Keratinocyte (primary cell): ENCODE measurements at regions not wholly inside any gene's neighbourhood (a gene's known extent, or its start where the extent isn't known, plus 50 kb on each side); places are given as distances from the start of the nearest gene placed in this dataset.

Source experiments
- DNase-seq: peaks from one replicate; pipeline ENCODE4 v3.0.0-alpha.2; 2011; ENCODE audit warnings: low read depth, missing footprints, low spot score
- FAIRE-seq: peaks from 2 replicates; lab custom pipeline; 2011; peaks lifted over from hg19 to GRCh38; lab: Jason Lieb, UNC
- H2AFZ ChIP-seq: 2 replicates; pipeline ENCODE4 v1.6.0; 2012; ENCODE audit warnings: low read length, control low read depth, inconsistent platforms; ENCODE audit not compliant: control insufficient read depth
- H3K27ac ChIP-seq: 2 replicates; pipeline ENCODE4 v1.5.1; 2011; ENCODE audit warnings: low read length; ENCODE audit not compliant: control insufficient read depth, insufficient read depth
- H3K27me3 ChIP-seq: 3 replicates; pipeline ENCODE4 v1.6.0; 2011; ENCODE audit warnings: low read length; ENCODE audit not compliant: control insufficient read depth, insufficient read depth; ENCODE audit errors: extremely low read depth
- H3K36me3 ChIP-seq, 2 experiments: 2 replicates in 1 of 2; 3 replicates in 1 of 2; pipeline ENCODE4 v1.5.1; 2011; ENCODE audit warnings: low read length in 2 of 2, mild to moderate bottlenecking in 1 of 2; ENCODE audit not compliant: control insufficient read depth in 2 of 2, insufficient read depth in 2 of 2; ENCODE audit errors: extremely low read depth in 1 of 2
- H3K4me1 ChIP-seq: 3 replicates; pipeline ENCODE4 v1.5.1; 2011; ENCODE audit warnings: low read length; ENCODE audit not compliant: control insufficient read depth, insufficient read depth; ENCODE audit errors: extremely low read depth
- H3K4me2 ChIP-seq: 3 replicates; pipeline ENCODE4 v1.6.0; 2011; ENCODE audit warnings: low read depth, low read length; ENCODE audit not compliant: control insufficient read depth, insufficient read depth; ENCODE audit errors: extremely low read depth
- H3K4me3 ChIP-seq, 3 experiments: fragments of 200-600 bp in 1 of 3; sonication (generic) in 1 of 3; 2 replicates in 2 of 3; 3 replicates in 1 of 3; pipeline ENCODE4 v1.5.1; 2011 to 2016; ENCODE audit warnings: low read length in 3 of 3, mild to moderate bottlenecking in 3 of 3, control low read depth in 2 of 3, inconsistent platforms in 1 of 3, low read depth in 1 of 3, mixed read lengths in 1 of 3, mixed run types in 1 of 3, moderate library complexity in 1 of 3; ENCODE audit not compliant: control insufficient read depth in 2 of 3, insufficient read depth in 2 of 3; ENCODE audit errors: extremely low read depth in 1 of 3
- H3K79me2 ChIP-seq: 2 replicates; pipeline ENCODE4 v1.6.0; 2012; ENCODE audit warnings: low read length; ENCODE audit not compliant: control insufficient read depth, insufficient read depth
- H3K9ac ChIP-seq: 3 replicates; pipeline ENCODE4 v1.6.0; 2011; ENCODE audit warnings: low read length; ENCODE audit not compliant: control insufficient read depth, insufficient read depth; ENCODE audit errors: extremely low read depth
- H3K9me1 ChIP-seq: 3 replicates; pipeline ENCODE4 v1.6.0; 2011; ENCODE audit warnings: low read length; ENCODE audit not compliant: control insufficient read depth, insufficient read depth; ENCODE audit errors: extremely low read depth
- H3K9me3 ChIP-seq: 2 replicates; pipeline ENCODE4 v1.5.1; 2012; ENCODE audit warnings: low read depth, low read length; ENCODE audit not compliant: control insufficient read depth
- H4K20me1 ChIP-seq: 3 replicates; pipeline ENCODE4 v1.6.0; 2011; ENCODE audit warnings: low read length; ENCODE audit not compliant: control insufficient read depth, insufficient read depth; ENCODE audit errors: extremely low read depth
- CTCF ChIP-seq, 3 experiments: IDR thresholded peaks in 1 of 3; conservative IDR thresholded peaks in 1 of 3; optimal IDR thresholded peaks in 1 of 3; 2 replicates in 2 of 3; 3 replicates in 1 of 3; pipeline versions ENCODE3 to v1.5.1; 2011; ENCODE audit warnings: low read length in 3 of 3, mild to moderate bottlenecking in 3 of 3, moderate library complexity in 2 of 3, control low read depth in 1 of 3, inconsistent platforms in 1 of 3; ENCODE audit not compliant: insufficient read depth in 2 of 3; ENCODE audit errors: extremely low read depth in 1 of 3
- EZH2 ChIP-seq: IDR thresholded peaks from one replicate; pipeline ENCODE4 v1.6.1; 2012; ENCODE audit warnings: inconsistent platforms, mild to moderate bottlenecking, low read length, moderate library complexity
- dilution Hi-C: fragments of 300-500 bp; cut with MboI; formaldehyde crosslinking; loops from one replicate; pipeline ENCODE4 v1.7.0; 2020; ENCODE audit warnings: low sequenced_read_pairs; ENCODE audit not compliant: extremely low pct_ligation_motif_present

GRCh38 chr20:19832875-19833274 lies 74.8 kb downstream of the RIN2 start:
- no peaks in the 10 kb centered on the region for H3K9me1 ChIP-seq
- no peak overlapping the region for H3K27ac ChIP-seq
- H3K4me1 ChIP-seq, result peaks cover 3% of the 10 kb centered on the region
- TF ChIP-seq CTCF (optimal IDR thresholded peaks at IDR 0.05 in 1 of 3, IDR thresholded peaks at IDR 0.05 in 1 of 3, conservative IDR thresholded peaks at IDR 0.05 in 1 of 3; ENCODE audit: extremely low read depth in 1 of 3, insufficient read depth in 2 of 3, low read length in 3 of 3) (no peak), EZH2 (no peak)
- H3K27me3 ChIP-seq, result no peaks in the 10 kb centered on the region
- H2AFZ ChIP-seq, result no peak overlapping the region
- H3K4me2 ChIP-seq, result no peak overlapping the region
- H3K79me2 ChIP-seq, result no peaks in the 10 kb centered on the region
- no peaks in the 10 kb centered on the region for H3K36me3 ChIP-seq
- no peaks in the 10 kb centered on the region for H3K9me3 ChIP-seq
- H3K9ac ChIP-seq, result no peak overlapping the region
- DNase-seq (no peak), FAIRE-seq (no peak)
- dilution Hi-C loops, result no loop called here
- H4K20me1 ChIP-seq, result no peaks in the 10 kb centered on the region
- H3K4me3 ChIP-seq, result no peak overlapping the region

DNA sequence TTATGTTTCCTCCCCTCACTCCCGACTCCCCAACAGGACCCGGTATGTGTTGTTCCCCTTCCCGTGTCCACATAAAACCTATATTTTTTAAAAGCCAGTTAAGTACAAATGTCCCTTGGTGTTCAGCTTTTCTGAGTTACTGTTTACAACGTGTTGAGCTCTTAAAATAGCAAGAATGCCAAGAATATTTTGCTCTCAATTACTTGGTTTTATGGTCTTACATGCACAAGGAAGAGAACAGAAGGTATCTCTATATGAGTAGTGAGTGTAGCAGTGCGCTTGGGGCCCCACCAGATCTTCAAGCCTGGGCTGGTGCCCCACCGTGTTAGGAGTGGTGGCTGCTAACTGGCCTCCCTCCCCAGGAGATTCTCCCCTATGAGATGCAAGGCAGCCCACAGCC lies 75.3 kb downstream of the RIN2 start:
- dilution Hi-C loops, result no loop called here
- H2AFZ ChIP-seq, result no peak overlapping the region
- no peaks in the 10 kb centered on the region for H3K27me3 ChIP-seq
- H3K9me3 ChIP-seq, result no peaks in the 10 kb centered on the region
- no peak overlapping the region for H3K4me3 ChIP-seq
- no peak overlapping the region for H3K4me2 ChIP-seq
- no peaks in the 10 kb centered on the region for H3K36me3 ChIP-seq
- peaks cover 1% of the 10 kb centered on the region for H3K4me1 ChIP-seq
- FAIRE-seq (peak; percentile 5), DNase-seq (no peak)
- TF ChIP-seq EZH2, result no peak
- no peak for TF ChIP-seq CTCF (optimal IDR thresholded peaks at IDR 0.05 in 1 of 3, IDR thresholded peaks at IDR 0.05 in 1 of 3, conservative IDR thresholded peaks at IDR 0.05 in 1 of 3; ENCODE audit: extremely low read depth in 1 of 3, insufficient read depth in 2 of 3, low read length in 3 of 3)
- H4K20me1 ChIP-seq, result no peaks in the 10 kb centered on the region
- H3K9me1 ChIP-seq, result no peaks in the 10 kb centered on the region
- no peak overlapping the region for H3K9ac ChIP-seq
- no peak overlapping the region for H3K27ac ChIP-seq
- H3K79me2 ChIP-seq, result no peaks in the 10 kb centered on the region
